SK-N-SH (cell line): ENCODE measurements at regions not wholly inside any gene's neighbourhood (a gene's known extent, or its start where the extent isn't known, plus 50 kb on each side); places are given as distances from the start of the nearest gene placed in this dataset.

Experiments used
- CTCF ChIA-PET: fragments of 300-600, 350-600 bp; formaldehyde crosslinking; extraction: SDS; loops from one replicate; lab custom pipeline; 2021; lab: Yijun Ruan, JAX
- POLR2A ChIA-PET: fragments of 350-600 bp; sonication (Branson Sonifier 250); formaldehyde crosslinking; extraction: SDS; loops from one replicate; lab custom pipeline; 2020; ENCODE audit warnings: antibody characterized with exemption, inconsistent platforms; lab: Yijun Ruan, JAX
- DNase-seq: peaks from one replicate; pipeline ENCODE4 v3.0.0; 2012
- H2AFZ ChIP-seq: fragments of 200-600 bp; sonication (generic); 2 replicates; pipeline ENCODE4 v1.8.1; 2016; ENCODE audit warnings: antibody characterized with exemption, mild to moderate bottlenecking, low read depth
- H3F3A ChIP-seq: fragments of 200-600 bp; sonication (generic); replicated peaks from 2 replicates; pipeline ENCODE3; 2016; ENCODE audit warnings: antibody characterized with exemption, mild to moderate bottlenecking; ENCODE audit not compliant: insufficient read depth
- H3K27ac ChIP-seq, 2 experiments: fragments of 200-500 bp in 1 of 2; fragments of 200-600 bp in 1 of 2; sonication (Bioruptor generic) in 1 of 2; sonication (generic), shearing (Covaris generic) in 1 of 2; 2 replicates each; pipeline versions ENCODE4 v1.5.1 to v1.6.1; 2014 to 2016; ENCODE audit warnings: low read depth in 2 of 2, inconsistent platforms in 1 of 2, low read length in 1 of 2, mild to moderate bottlenecking in 1 of 2, mixed read lengths in 1 of 2
- H3K27me3 ChIP-seq: fragments of 200-600 bp; sonication (generic), shearing (Covaris generic); 2 replicates; pipeline ENCODE4 v1.6.1; 2016; ENCODE audit warnings: mixed run types; ENCODE audit not compliant: insufficient read depth
- H3K36me3 ChIP-seq, 2 experiments: fragments of 200-500 bp in 1 of 2; fragments of 200-600 bp in 1 of 2; sonication (Bioruptor generic) in 1 of 2; sonication (generic) in 1 of 2; replicated peaks in 1 of 2; 2 replicates each; pipeline versions ENCODE3 to v1.5.1; 2014 to 2016; ENCODE audit warnings: low read length in 1 of 2, mild to moderate bottlenecking in 1 of 2; ENCODE audit not compliant: insufficient read depth in 2 of 2, control insufficient read depth in 1 of 2
- H3K4me1 ChIP-seq, 2 experiments: fragments of 200-500 bp in 1 of 2; fragments of 200-600 bp in 1 of 2; sonication (Bioruptor generic) in 1 of 2; sonication (generic), shearing (Covaris generic) in 1 of 2; 2 replicates each; pipeline versions ENCODE4 v1.5.1 to v1.6.1; 2014 to 2016; ENCODE audit warnings: low read depth in 1 of 2, low read length in 1 of 2, mixed run types in 1 of 2; ENCODE audit not compliant: insufficient read depth in 2 of 2, control insufficient read depth in 1 of 2
- H3K4me2 ChIP-seq: fragments of 200-600 bp; sonication (generic), shearing (Covaris generic); 2 replicates; pipeline ENCODE4 v1.6.1; 2017; ENCODE audit warnings: mixed run types
- H3K4me3 ChIP-seq, 2 experiments: fragments of 200-500 bp in 1 of 2; fragments of 200-600 bp in 1 of 2; sonication (Bioruptor generic) in 1 of 2; sonication (generic), shearing (Covaris generic) in 1 of 2; 2 replicates each; pipeline versions ENCODE4 v1.5.1 to v1.8.1; 2014 to 2016; ENCODE audit warnings: low read depth in 2 of 2, inconsistent platforms in 1 of 2, low read length in 1 of 2, mild to moderate bottlenecking in 1 of 2, mixed read lengths in 1 of 2, moderate library complexity in 1 of 2
- H3K79me2 ChIP-seq: fragments of 200-600 bp; sonication (generic); 2 replicates; pipeline ENCODE4 v1.8.1; 2017; ENCODE audit warnings: mild to moderate bottlenecking; ENCODE audit not compliant: insufficient read depth
- H3K9ac ChIP-seq: fragments of 200-600 bp; sonication (generic); 2 replicates; pipeline ENCODE4 v1.6.1; 2017; ENCODE audit warnings: mixed run types
- H3K9me2 ChIP-seq: fragments of 200-600 bp; sonication (generic); 2 replicates; pipeline ENCODE4 v1.6.1; 2017; ENCODE audit warnings: mixed run types
- H3K9me3 ChIP-seq: fragments of 200-600 bp; sonication (generic); 2 replicates; pipeline ENCODE4 v1.6.1; 2017; ENCODE audit warnings: mixed run types, mild to moderate bottlenecking, moderate library complexity
- H4K20me1 ChIP-seq: fragments of 200-600 bp; sonication (generic); 2 replicates; pipeline ENCODE4 v1.6.1; 2017; ENCODE audit warnings: mild to moderate bottlenecking, mixed run types; ENCODE audit not compliant: insufficient read depth
- ELF1 ChIP-seq: IDR thresholded peaks from 2 replicates; pipeline ENCODE4 v1.4.0; 2012
- EP300 ChIP-seq, 2 experiments: IDR thresholded peaks; 2 replicates each; pipeline versions ENCODE4 v1.4.0 to v1.6.1; 2012; ENCODE audit warnings: borderline replicate concordance in 1 of 2, low read depth in 1 of 2, low read length in 1 of 2
- EZH2phosphoT487 ChIP-seq: fragments of 200-600 bp; sonication (generic); IDR thresholded peaks from 2 replicates; pipeline ENCODE4 v1.6.1; 2017; ENCODE audit warnings: low read depth, mixed run types, mild to moderate bottlenecking, antibody characterized with exemption, moderate library complexity, borderline replicate concordance
- FOSL2 ChIP-seq: IDR thresholded peaks from 2 replicates; pipeline ENCODE4 v1.4.0; 2012; ENCODE audit warnings: low read depth, mild to moderate bottlenecking, moderate library complexity, borderline replicate concordance
- FOXJ3 ChIP-seq: sonication (generic); formaldehyde crosslinking; IDR thresholded peaks from 2 replicates; pipeline ENCODE4 v1.5.1; 2020; ENCODE audit warnings: mild to moderate bottlenecking, missing genetic modification reagents
- GATA2 ChIP-seq: sonication (generic); formaldehyde crosslinking; IDR thresholded peaks from 2 replicates; pipeline ENCODE4 v1.5.0; 2020; ENCODE audit warnings: mild to moderate bottlenecking, missing genetic modification reagents
- IRF3 ChIP-seq: fragments of 150-350 bp; IDR thresholded peaks from 2 replicates; pipeline ENCODE4 v1.6.1; 2016; ENCODE audit warnings: mild to moderate bottlenecking, low read depth, low read length
- JUND ChIP-seq: IDR thresholded peaks from 2 replicates; pipeline ENCODE4 v1.4.0; 2012
- MXI1 ChIP-seq: IDR thresholded peaks from 2 replicates; pipeline ENCODE4 v1.6.1; 2012; ENCODE audit warnings: mild to moderate bottlenecking, low read depth, low read length, improper control_type of control experiment
- NFIC ChIP-seq: IDR thresholded peaks from 2 replicates; pipeline ENCODE4 v1.4.0; 2012; ENCODE audit warnings: borderline replicate concordance
- PBX3 ChIP-seq: IDR thresholded peaks from 2 replicates; pipeline ENCODE4; 2012
- POLR2AphosphoS5 ChIP-seq: IDR thresholded peaks from 2 replicates; pipeline ENCODE4 v1.6.1; 2012; ENCODE audit warnings: low read depth, low read length
- RAD21 ChIP-seq: IDR thresholded peaks from 2 replicates; pipeline ENCODE4 v1.6.1; 2012; ENCODE audit warnings: mild to moderate bottlenecking, low read length
- REST ChIP-seq: IDR thresholded peaks from 2 replicates; pipeline ENCODE4 v1.6.1; 2012; ENCODE audit warnings: mild to moderate bottlenecking, low read depth, low read length, moderate library complexity
- RFX5 ChIP-seq: IDR thresholded peaks from 2 replicates; pipeline ENCODE4 v1.6.1; 2012; ENCODE audit warnings: mild to moderate bottlenecking, improper control_type of control experiment, low read length
- SMC3 ChIP-seq: IDR thresholded peaks from 2 replicates; pipeline ENCODE4 v1.6.1; 2012; ENCODE audit warnings: low read depth, low read length, improper control_type of control experiment
- TEAD4 ChIP-seq: IDR thresholded peaks from 2 replicates; pipeline ENCODE4 v1.4.0; 2012; ENCODE audit warnings: mild to moderate bottlenecking, borderline replicate concordance; ENCODE audit not compliant: insufficient read depth
- USF1 ChIP-seq: IDR thresholded peaks from 2 replicates; pipeline ENCODE4 v1.4.0; 2012; ENCODE audit warnings: low read depth, borderline replicate concordance
- YY1 ChIP-seq: IDR thresholded peaks from 2 replicates; pipeline ENCODE4 v1.4.0; 2012; ENCODE audit warnings: low read depth, mild to moderate bottlenecking
- WGBS: methylation state at CpG from one replicate; pipeline ENCODE4 v1.1.6; 2017; ENCODE audit warnings: low lambda C conversion rate; 5-methylcytosine and 5-hydroxymethylcytosine counted together

- no peaks in the 10 kb centered on the region for H3K27me3 ChIP-seq
- H3K9me3 ChIP-seq: no peaks in the 10 kb centered on the region
- H3K4me1 ChIP-seq: peaks cover 0 to 6% of the 10 kb centered on the region in 2 experiments; a peak in 1 of 4 replicates
- WGBS: 16% methylated on average over 5 of the region's 5 CpGs
- H3K4me2 ChIP-seq: no peak overlapping the region
- H3K36me3 ChIP-seq: no peaks in the 10 kb centered on the region
- no peak overlapping the region for H3K27ac ChIP-seq
- H3K9ac ChIP-seq: no peak overlapping the region
- H3K9me2 ChIP-seq: no peaks in the 10 kb centered on the region
- no peak for DNase-seq
- ChIA-PET POLR2A (no interaction called here), CTCF (no interaction called here)
- no peak overlapping the region for H2AFZ ChIP-seq
- no peaks in the 10 kb centered on the region for H3K79me2 ChIP-seq
- H3F3A ChIP-seq: no peaks in the 10 kb centered on the region
- TF ChIP-seq SMC3 (no peak), EZH2phosphoT487 (no peak), FOXJ3 (CRISPR knock-in tag) (no peak), FOSL2 (no peak), REST (no peak), PBX3 (no peak), YY1 (no peak), RAD21 (no peak), NFIC (no peak), ELF1 (no peak), EP300 (IDR thresholded peaks at IDR 0.05; ENCODE audit: borderline replicate concordance in 1 of 2, low read depth in 1 of 2, low read length in 1 of 2) (no peak), RFX5 (no peak), TEAD4 (no peak), POLR2AphosphoS5 (no peak), USF1 (no peak), MXI1 (no peak), JUND (no peak), GATA2 (CRISPR knock-in tag) (no peak), IRF3 (no peak)
- no peak overlapping the region for H3K4me3 ChIP-seq
- H4K20me1 ChIP-seq: no peaks in the 10 kb centered on the region
Observed at GRCh38 chr17:34757611-34758010, 178.2 kb downstream of the TMEM132E start.
